Raji (cell line): ENCODE measurements at regions not wholly inside any gene's neighbourhood (a gene's known extent, or its start where the extent isn't known, plus 50 kb on each side); places are given as distances from the start of the nearest gene placed in this dataset.

ENCODE experiments used
- POLR2A ChIP-seq: IDR thresholded peaks from 2 replicates; pipeline ENCODE4 v1.6.1; 2011; ENCODE audit warnings: low read depth, low read length, control low read depth; ENCODE audit not compliant: insufficient read depth

GRCh38 chr15:62779899-62780298 is 262.6 kb upstream of the TPM1 start:
- TF ChIP-seq POLR2A: no peak

- no peak for TF ChIP-seq POLR2A
Observed at GRCh38 chr15:62781081-62781497, 261.5 kb upstream of the TPM1 start.

- no peak for TF ChIP-seq POLR2A
Observed at GRCh38 chr15:62782071-62782841, 260.3 kb upstream of the TPM1 start.

- TF ChIP-seq POLR2A: no peak
Observed at GRCh38 chr15:62782896-62783295, 259.7 kb upstream of the TPM1 start.

- TF ChIP-seq POLR2A: no peak
Observed at GRCh38 chr15:62783303-62783957, 259.1 kb upstream of the TPM1 start.

GRCh38 chr15:62785881-62786828 is 256.4 kb upstream of the TPM1 start:
- TF ChIP-seq POLR2A: no peak

GRCh38 chr15:62787401-62787800 is 255.1 kb upstream of the TPM1 start:
- TF ChIP-seq POLR2A: no peak

- no peak for TF ChIP-seq POLR2A
Observed at GRCh38 chr15:62788224-62788623, 254.3 kb upstream of the TPM1 start.

- TF ChIP-seq POLR2A: no peak
Observed at GRCh38 chr15:62790546-62790945, 252.0 kb upstream of the TPM1 start.

GRCh38 chr15:62791694-62792093 is 250.9 kb upstream of the TPM1 start:
- no peak for TF ChIP-seq POLR2A

GRCh38 chr15:62792986-62793751 is 249.4 kb upstream of the TPM1 start:
- TF ChIP-seq POLR2A: no peak

GRCh38 chr15:62793752-62794144 is 248.8 kb upstream of the TPM1 start:
- no peak for TF ChIP-seq POLR2A

GRCh38 chr15:62795171-62795570 is 247.4 kb upstream of the TPM1 start:
- no peak for TF ChIP-seq POLR2A
